KMS-11 (cell line): ENCODE measurements at regions not wholly inside any gene's neighbourhood (a gene's known extent, or its start where the extent isn't known, plus 50 kb on each side); places are given as distances from the start of the nearest gene placed in this dataset.
"Not testable (repeated sequence)": the region's sequence is repeated elsewhere in the genome, so short reads cannot be mapped to it uniquely, and the experiment has no call there.

ENCODE experiments used
- H2AFZ ChIP-seq: fragments of 200-600 bp; sonication (generic); 2 replicates; pipeline ENCODE4 v1.6.1; 2016; ENCODE audit warnings: antibody characterized with exemption, mixed run types, low read depth
- H3K27ac ChIP-seq: fragments of 200-600 bp; sonication (generic); 2 replicates; pipeline ENCODE4 v1.6.1; 2016; ENCODE audit warnings: mild to moderate bottlenecking, mixed run types
- H3K27me3 ChIP-seq: fragments of 200-600 bp; sonication (generic); 2 replicates; pipeline ENCODE4 v1.6.1; 2017; ENCODE audit warnings: mild to moderate bottlenecking, low read depth, mixed run types, moderate library complexity; ENCODE audit not compliant: insufficient read depth
- H3K36me3 ChIP-seq: fragments of 200-600 bp; sonication (generic); 2 replicates; pipeline ENCODE4 v1.6.1; 2017; ENCODE audit warnings: mild to moderate bottlenecking, mixed run types; ENCODE audit not compliant: insufficient read depth
- H3K4me1 ChIP-seq: fragments of 200-600 bp; sonication (generic); 2 replicates; pipeline ENCODE4 v1.6.1; 2016; ENCODE audit warnings: mild to moderate bottlenecking, low read depth, mixed run types; ENCODE audit not compliant: poor library complexity, severe bottlenecking
- H3K4me2 ChIP-seq: fragments of 200-600 bp; sonication (generic); 2 replicates; pipeline ENCODE4 v1.7.0; 2016; ENCODE audit warnings: mild to moderate bottlenecking, mixed run types
- H3K4me3 ChIP-seq: fragments of 200-600 bp; sonication (generic); IDR thresholded peaks from 2 replicates; pipeline ENCODE4 v1.6.1; 2017; ENCODE audit warnings: low read depth, low read length, mixed read lengths; ENCODE audit not compliant: insufficient read depth
- H3K79me2 ChIP-seq: fragments of 200-600 bp; sonication (generic); 2 replicates; pipeline ENCODE4 v1.6.1; 2016; ENCODE audit warnings: low read depth, mixed run types; ENCODE audit not compliant: insufficient read depth
- H3K9ac ChIP-seq: fragments of 200-600 bp; sonication (generic); 2 replicates; pipeline ENCODE4 v1.6.1; 2016; ENCODE audit warnings: mild to moderate bottlenecking, mixed run types
- H4K20me1 ChIP-seq: fragments of 200-600 bp; sonication (generic); 2 replicates; pipeline ENCODE4 v1.6.1; 2016; ENCODE audit warnings: mild to moderate bottlenecking, mixed run types; ENCODE audit not compliant: insufficient read depth
- TF ChIP-seq, protein P1 (sequence below): fragments of 200-600 bp; sonication (generic); conservative IDR thresholded peaks from 2 replicates; pipeline ENCODE4 v1.6.1; 2017; ENCODE audit warnings: low read depth, mild to moderate bottlenecking, antibody characterized with exemption, low read length, moderate library complexity, mixed read lengths

DNA sequence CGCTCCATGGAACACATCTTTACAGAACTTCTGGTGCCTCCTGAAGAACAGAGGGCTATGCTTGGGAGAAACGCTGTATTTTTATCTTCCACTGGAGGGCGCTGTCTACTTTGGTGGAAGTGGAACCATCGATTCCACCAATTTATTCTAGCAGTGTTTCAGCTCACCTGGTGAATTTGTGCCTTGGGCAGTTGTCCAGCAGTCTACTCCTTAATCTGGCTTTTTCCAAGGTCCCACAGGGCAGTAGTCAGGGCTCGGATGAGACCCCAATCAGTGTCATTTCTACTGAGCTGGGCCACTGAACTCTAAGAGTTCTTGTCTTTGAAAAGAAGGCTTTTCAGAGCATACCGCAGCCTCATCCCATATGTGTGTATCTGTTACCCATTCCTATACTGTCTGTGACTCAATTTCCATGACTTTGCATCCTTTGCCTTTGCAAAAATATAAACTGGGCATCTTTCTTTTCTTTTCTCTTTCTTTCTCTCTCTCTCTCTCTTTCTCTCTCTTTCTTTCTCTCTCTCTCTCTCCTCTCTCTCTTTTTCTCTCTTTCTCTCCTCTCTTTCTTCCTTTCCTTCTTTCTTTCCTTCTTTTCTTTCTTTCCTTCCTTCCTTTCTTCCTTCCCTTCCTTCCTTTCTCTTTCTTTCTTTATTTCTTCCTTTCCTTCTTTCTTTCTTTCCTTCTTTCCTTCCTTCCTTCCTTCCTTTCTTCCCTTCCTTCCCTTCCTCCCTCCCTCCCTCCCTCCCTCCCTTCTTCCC is 138.4 kb upstream of the ZNF618 start:
- Histone ChIP-seq H2AFZ (no peak overlapping the region), H3K27ac (no peak overlapping the region), H3K9ac (no peak overlapping the region), H3K27me3 (no peaks in the 10 kb centered on the region), H3K4me1 (no peaks in the 10 kb centered on the region), H4K20me1 (no peaks in the 10 kb centered on the region), H3K4me2 (no peak overlapping the region), H3K79me2 (no peaks in the 10 kb centered on the region), H3K36me3 (no peaks in the 10 kb centered on the region), H3K4me3 (no peak overlapping the region)
- TF ChIP-seq, protein P1, sequence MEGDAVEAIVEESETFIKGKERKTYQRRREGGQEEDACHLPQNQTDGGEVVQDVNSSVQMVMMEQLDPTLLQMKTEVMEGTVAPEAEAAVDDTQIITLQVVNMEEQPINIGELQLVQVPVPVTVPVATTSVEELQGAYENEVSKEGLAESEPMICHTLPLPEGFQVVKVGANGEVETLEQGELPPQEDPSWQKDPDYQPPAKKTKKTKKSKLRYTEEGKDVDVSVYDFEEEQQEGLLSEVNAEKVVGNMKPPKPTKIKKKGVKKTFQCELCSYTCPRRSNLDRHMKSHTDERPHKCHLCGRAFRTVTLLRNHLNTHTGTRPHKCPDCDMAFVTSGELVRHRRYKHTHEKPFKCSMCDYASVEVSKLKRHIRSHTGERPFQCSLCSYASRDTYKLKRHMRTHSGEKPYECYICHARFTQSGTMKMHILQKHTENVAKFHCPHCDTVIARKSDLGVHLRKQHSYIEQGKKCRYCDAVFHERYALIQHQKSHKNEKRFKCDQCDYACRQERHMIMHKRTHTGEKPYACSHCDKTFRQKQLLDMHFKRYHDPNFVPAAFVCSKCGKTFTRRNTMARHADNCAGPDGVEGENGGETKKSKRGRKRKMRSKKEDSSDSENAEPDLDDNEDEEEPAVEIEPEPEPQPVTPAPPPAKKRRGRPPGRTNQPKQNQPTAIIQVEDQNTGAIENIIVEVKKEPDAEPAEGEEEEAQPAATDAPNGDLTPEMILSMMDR: peak; percentile 84

GRCh38 chr9:113738496-113738892 is 137.6 kb upstream of the ZNF618 start:
- H4K20me1 ChIP-seq: no peaks in the 10 kb centered on the region
- H3K9ac ChIP-seq: no peak overlapping the region
- H3K27ac ChIP-seq: no peak overlapping the region
- no peaks in the 10 kb centered on the region for H3K36me3 ChIP-seq
- H3K4me2 ChIP-seq: no peak overlapping the region
- no peaks in the 10 kb centered on the region for H3K4me1 ChIP-seq
- no peaks in the 10 kb centered on the region for H3K27me3 ChIP-seq
- H2AFZ ChIP-seq: no peak overlapping the region
- H3K79me2 ChIP-seq: no peaks in the 10 kb centered on the region
- TF ChIP-seq, protein P1: no peak
- H3K4me3 ChIP-seq: no peak overlapping the region

GRCh38 chr9:113738893-113739604 is 137.1 kb upstream of the ZNF618 start:
- TF ChIP-seq, protein P1: no peak
- Histone ChIP-seq H3K9ac (no peak overlapping the region), H3K4me2 (no peak overlapping the region)

DNA sequence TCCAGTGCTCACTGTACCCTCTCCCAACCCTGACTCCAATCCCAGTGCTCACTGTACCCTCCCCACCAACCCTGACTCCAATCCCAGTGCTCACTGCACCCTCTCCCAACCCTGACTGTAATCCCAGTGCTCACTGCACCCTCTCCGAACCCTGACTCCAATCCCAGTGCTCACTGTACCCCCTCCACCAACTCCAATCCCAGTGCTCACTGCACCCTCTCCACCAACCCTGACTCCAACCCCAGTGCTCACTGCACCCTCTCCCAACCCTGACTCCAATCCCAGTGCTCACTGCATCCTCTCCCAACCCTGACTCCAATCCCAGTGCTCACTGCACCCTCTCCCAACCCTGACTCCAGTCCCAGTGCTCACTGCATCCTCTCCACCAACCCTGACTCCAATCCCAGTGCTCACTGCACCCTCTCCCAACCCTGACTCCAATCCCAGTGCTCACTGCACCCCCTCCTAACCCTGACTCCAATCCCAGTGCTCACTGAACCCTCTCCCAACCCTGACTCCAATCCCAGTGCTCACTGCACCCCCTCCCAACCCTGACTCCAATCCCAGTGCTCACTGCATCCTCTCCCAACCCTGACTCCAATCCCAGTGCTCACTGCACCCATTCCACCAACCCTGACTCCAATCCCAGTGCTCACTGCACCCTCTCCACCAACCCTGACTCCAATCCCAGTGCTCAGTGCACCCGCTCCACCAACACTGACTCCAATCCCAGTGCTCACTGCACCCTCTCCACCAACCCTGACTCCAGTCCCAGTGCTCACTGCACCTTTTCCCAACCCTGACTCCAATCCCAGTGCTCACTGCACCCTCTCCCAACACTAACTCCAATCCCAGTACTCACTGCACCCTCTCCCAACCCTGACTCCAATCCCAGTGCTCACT is 136.3 kb upstream of the ZNF618 start:
- H3K79me2 ChIP-seq, H3K27ac ChIP-seq, H3K36me3 ChIP-seq, H2AFZ ChIP-seq, H3K4me1 ChIP-seq, H4K20me1 ChIP-seq, H3K27me3 ChIP-seq, H3K4me3 ChIP-seq, H3K4me2 ChIP-seq, H3K9ac ChIP-seq: not testable (repeated sequence)

More at GRCh38 chr9:113738893-113739604, 137.1 kb upstream of the ZNF618 start:
- H3K27ac ChIP-seq: no peak overlapping the region
- H3K79me2 ChIP-seq: no peaks in the 10 kb centered on the region
- H3K27me3 ChIP-seq: no peaks in the 10 kb centered on the region
- H3K4me3 ChIP-seq: no peak overlapping the region
- H2AFZ ChIP-seq: no peak overlapping the region
- H4K20me1 ChIP-seq: no peaks in the 10 kb centered on the region
- no peaks in the 10 kb centered on the region for H3K36me3 ChIP-seq
- no peaks in the 10 kb centered on the region for H3K4me1 ChIP-seq

- H3K27ac ChIP-seq, H2AFZ ChIP-seq, H3K4me2 ChIP-seq, H3K79me2 ChIP-seq, H3K36me3 ChIP-seq, H3K9ac ChIP-seq, H4K20me1 ChIP-seq, H3K4me1 ChIP-seq, H3K4me3 ChIP-seq, H3K27me3 ChIP-seq: not testable (repeated sequence)
Observed at GRCh38 chr9:113740508-113741500, 135.3 kb upstream of the ZNF618 start.
